ENCODE measurements at regions not wholly inside any gene's neighbourhood (a gene's known extent, or its start where the extent isn't known, plus 50 kb on each side); places are given as distances from the start of the nearest gene placed in this dataset.

DNA sequence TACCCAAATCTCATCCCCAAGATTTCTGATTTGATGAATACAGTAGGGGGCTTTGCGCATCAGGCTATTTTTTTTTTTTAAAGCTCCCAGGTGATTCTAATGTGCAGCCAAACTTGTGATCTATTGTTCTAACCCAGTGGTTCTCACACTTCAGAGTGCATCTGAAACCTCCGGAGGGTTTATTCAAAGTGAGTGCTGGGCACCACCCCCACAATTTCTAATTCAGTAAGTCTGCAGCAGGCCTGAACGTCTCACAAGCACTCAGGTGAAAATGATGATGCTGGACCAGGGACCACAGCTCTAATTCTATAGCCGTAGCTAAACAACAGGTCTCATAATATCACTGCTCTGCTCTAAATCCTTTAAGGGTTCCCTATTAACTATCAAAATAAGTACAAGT, 211.4 kb downstream of the FMR1NB start:
- TF ChIP-seq, protein P1, sequence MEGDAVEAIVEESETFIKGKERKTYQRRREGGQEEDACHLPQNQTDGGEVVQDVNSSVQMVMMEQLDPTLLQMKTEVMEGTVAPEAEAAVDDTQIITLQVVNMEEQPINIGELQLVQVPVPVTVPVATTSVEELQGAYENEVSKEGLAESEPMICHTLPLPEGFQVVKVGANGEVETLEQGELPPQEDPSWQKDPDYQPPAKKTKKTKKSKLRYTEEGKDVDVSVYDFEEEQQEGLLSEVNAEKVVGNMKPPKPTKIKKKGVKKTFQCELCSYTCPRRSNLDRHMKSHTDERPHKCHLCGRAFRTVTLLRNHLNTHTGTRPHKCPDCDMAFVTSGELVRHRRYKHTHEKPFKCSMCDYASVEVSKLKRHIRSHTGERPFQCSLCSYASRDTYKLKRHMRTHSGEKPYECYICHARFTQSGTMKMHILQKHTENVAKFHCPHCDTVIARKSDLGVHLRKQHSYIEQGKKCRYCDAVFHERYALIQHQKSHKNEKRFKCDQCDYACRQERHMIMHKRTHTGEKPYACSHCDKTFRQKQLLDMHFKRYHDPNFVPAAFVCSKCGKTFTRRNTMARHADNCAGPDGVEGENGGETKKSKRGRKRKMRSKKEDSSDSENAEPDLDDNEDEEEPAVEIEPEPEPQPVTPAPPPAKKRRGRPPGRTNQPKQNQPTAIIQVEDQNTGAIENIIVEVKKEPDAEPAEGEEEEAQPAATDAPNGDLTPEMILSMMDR (IDR thresholded peaks at IDR 0.05; ENCODE audit: extremely low read depth in 1 of 2, insufficient read depth in 1 of 2, low read depth in 1 of 2, low read length in 2 of 2): no peak
- no peak for TF ChIP-seq EZH2 (IDR thresholded peaks at IDR 0.05; ENCODE audit: borderline replicate concordance, low read depth, low read length, severe bottlenecking)
- TF ChIP-seq POLR2AphosphoS5 (IDR thresholded peaks at IDR 0.05; ENCODE audit: insufficient read depth, low read depth, low read length): no peak
- no peak for TF ChIP-seq POLR2A (IDR thresholded peaks at IDR 0.05; ENCODE audit: low read depth, low read length)

All from endothelial cell of umbilical vein (primary cell).